ENCODE measurements at regions not wholly inside any gene's neighbourhood (a gene's known extent, or its start where the extent isn't known, plus 50 kb on each side); places are given as distances from the start of the nearest gene placed in this dataset.

GRCh38 chr15:98390946-98391530 lies 257.3 kb upstream of the IGF1R start:
- H3K4me1 ChIP-seq: no peaks in the 10 kb centered on the region
- H3K27me3 ChIP-seq: peaks cover 20% of the 10 kb centered on the region
- no peaks in the 10 kb centered on the region for H3K36me3 ChIP-seq
- H3K4me3 ChIP-seq: no peak overlapping the region
- WGBS: 83% methylated on average over 7 of the region's 7 CpGs
- no peak for DNase-seq (ENCODE audit: low spot score in 2 of 2)
- no peak overlapping the region for H3K27ac ChIP-seq
- TF ChIP-seq CTCF (IDR thresholded peaks at IDR 0.05) (no peak), POLR2A (IDR thresholded peaks at IDR 0.05) (no peak), EP300 (IDR thresholded peaks at IDR 0.05) (no peak), POLR2AphosphoS5 (IDR thresholded peaks at IDR 0.05) (no peak)
- H3K9me3 ChIP-seq: no peaks in the 10 kb centered on the region

- Histone ChIP-seq H3K27ac (no peak overlapping the region), H3K27me3 (peaks cover 16% of the 10 kb centered on the region), H3K36me3 (no peaks in the 10 kb centered on the region), H3K4me1 (no peaks in the 10 kb centered on the region), H3K4me3 (no peak overlapping the region), H3K9me3 (no peaks in the 10 kb centered on the region)
- WGBS: 84% methylated on average over 7 of the region's 7 CpGs
- TF ChIP-seq CTCF (IDR thresholded peaks at IDR 0.05) (no peak), POLR2A (IDR thresholded peaks at IDR 0.05) (no peak)
- no peak for DNase-seq (ENCODE audit: low spot score in 2 of 2)
Measured at GRCh38 chr15:98391568-98391967, 256.8 kb upstream of the IGF1R start.

GRCh38 chr15:98393471-98393870 lies 254.9 kb upstream of the IGF1R start:
- WGBS: 71% methylated on average over 8 of the region's 9 CpGs
- TF ChIP-seq POLR2AphosphoS5 (IDR thresholded peaks at IDR 0.05) (no peak), EP300 (IDR thresholded peaks at IDR 0.05) (no peak), CTCF (IDR thresholded peaks at IDR 0.05) (no peak), POLR2A (IDR thresholded peaks at IDR 0.05) (no peak)
- no peak for DNase-seq (ENCODE audit: low spot score in 2 of 2)
- H3K4me3 ChIP-seq: no peak overlapping the region
- peaks cover 19% of the 10 kb centered on the region for H3K27me3 ChIP-seq
- no peak overlapping the region for H3K27ac ChIP-seq
- no peaks in the 10 kb centered on the region for H3K9me3 ChIP-seq
- H3K36me3 ChIP-seq: no peaks in the 10 kb centered on the region
- H3K4me1 ChIP-seq: no peaks in the 10 kb centered on the region

- Histone ChIP-seq H3K36me3 (no peaks in the 10 kb centered on the region), H3K4me1 (no peaks in the 10 kb centered on the region), H3K27me3 (peaks cover 28% of the 10 kb centered on the region), H3K27ac (no peak overlapping the region), H3K9me3 (no peaks in the 10 kb centered on the region), H3K4me3 (no peak overlapping the region)
- DNase-seq (ENCODE audit: low spot score in 2 of 2): no peak
- TF ChIP-seq POLR2A (IDR thresholded peaks at IDR 0.05): no peak
- no peak for TF ChIP-seq POLR2AphosphoS5 (IDR thresholded peaks at IDR 0.05)
- TF ChIP-seq CTCF (IDR thresholded peaks at IDR 0.05): no peak
- no peak for TF ChIP-seq EP300 (IDR thresholded peaks at IDR 0.05)
- WGBS: 54% methylated on average over 10 of the region's 10 CpGs
Measured at GRCh38 chr15:98394546-98394945, 253.8 kb upstream of the IGF1R start.

GRCh38 chr15:98395974-98396610 lies 252.2 kb upstream of the IGF1R start:
- peaks cover 28% of the 10 kb centered on the region for H3K27me3 ChIP-seq
- H3K4me1 ChIP-seq: no peaks in the 10 kb centered on the region
- DNase-seq (ENCODE audit: low spot score in 2 of 2): no peak
- TF ChIP-seq POLR2A (IDR thresholded peaks at IDR 0.05) (no peak), EP300 (IDR thresholded peaks at IDR 0.05) (no peak), POLR2AphosphoS5 (IDR thresholded peaks at IDR 0.05) (no peak), CTCF (IDR thresholded peaks at IDR 0.05) (no peak)
- no peak overlapping the region for H3K4me3 ChIP-seq
- H3K9me3 ChIP-seq: no peaks in the 10 kb centered on the region
- no peak overlapping the region for H3K27ac ChIP-seq
- 74% methylated on average over 6 of the region's 6 CpGs for WGBS
- no peaks in the 10 kb centered on the region for H3K36me3 ChIP-seq

All from suprapubic skin (tissue), 4 donors.